ENCODE measurements at regions not wholly inside any gene's neighbourhood (a gene's known extent, or its start where the extent isn't known, plus 50 kb on each side); places are given as distances from the start of the nearest gene placed in this dataset.

DNA sequence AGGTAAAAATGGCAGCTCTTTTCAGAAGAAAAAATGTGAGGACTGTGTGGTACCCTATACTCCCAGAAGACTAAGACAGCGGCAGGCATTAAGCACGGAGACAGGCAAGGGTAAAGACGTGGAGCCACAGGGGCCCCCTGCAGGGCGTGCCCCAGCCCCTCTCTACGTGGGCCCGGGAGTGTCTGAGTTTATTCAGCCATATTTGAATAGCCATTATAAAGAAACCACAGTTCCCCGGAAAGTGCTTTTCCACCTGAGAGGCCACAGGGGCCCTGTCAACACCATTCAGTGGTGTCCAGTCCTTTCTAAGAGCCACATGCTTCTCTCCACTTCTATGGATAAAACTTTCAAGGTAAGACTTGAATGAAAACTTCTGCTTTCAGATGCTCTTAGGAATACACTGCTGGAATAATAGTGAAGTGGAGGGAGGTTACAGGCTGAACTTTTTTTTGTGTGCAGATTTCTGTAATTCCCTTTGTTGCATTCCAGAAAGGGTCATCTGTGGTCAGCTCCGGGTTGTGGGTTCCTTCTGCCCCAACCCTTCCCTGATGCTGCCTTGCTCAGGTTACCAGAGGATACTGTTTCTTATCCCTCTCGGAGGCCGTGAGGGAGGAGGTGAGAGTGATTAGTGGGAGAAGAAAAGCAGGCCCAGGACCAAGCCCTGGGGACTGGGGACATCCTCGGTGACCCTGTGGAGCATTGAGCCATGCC lies 58.4 kb downstream of the SLC25A47 start:
- H3K4ac ChIP-seq (replicated peaks; ENCODE audit: insufficient read length, low read depth, low read length), result no peak overlapping the region
- peaks cover 0 to 3% of the 10 kb centered on the region in 2 experiments; a peak in 1 of 4 replicates for H3K79me2 ChIP-seq (ENCODE audit: control insufficient read depth in 1 of 2, insufficient read depth in 2 of 2, low read length in 2 of 2)
- POLR2A ChIA-PET (ENCODE audit: partially characterized antibody), result interaction anchor here (0.8 to 3.9 kb wide), 3 partner anchors 8 to 51 kb away, joined by 4 to 19 read pairs (median 4); a partner anchor contains a TSS
- no peak overlapping the region for H2AFZ ChIP-seq (ENCODE audit: low read length)
- H4K5ac ChIP-seq (ENCODE audit: insufficient read length, low read depth, low read length), result no peak overlapping the region
- no peak overlapping the region for H3K14ac ChIP-seq (ENCODE audit: insufficient read length)
- no peak for TF ChIP-seq HDAC6 (IDR thresholded peaks at IDR 0.05; ENCODE audit: low read depth, low read length)
- TF ChIP-seq GABPA (IDR thresholded peaks at IDR 0.05; ENCODE audit: borderline replicate concordance, insufficient read depth, low read length), result no peak
- no peak for TF ChIP-seq SRF (IDR thresholded peaks at IDR 0.05; ENCODE audit: low read depth, low read length)
- no peak for TF ChIP-seq POU5F1 (IDR thresholded peaks at IDR 0.05; ENCODE audit: low read depth, low read length)
- no peak for TF ChIP-seq SP1 (IDR thresholded peaks at IDR 0.05; ENCODE audit: low read depth, low read length)
- no peak for TF ChIP-seq RAD21 (IDR thresholded peaks at IDR 0.05 in 1 of 2, conservative IDR thresholded peaks at IDR 0.05 in 1 of 2; ENCODE audit: low read depth in 2 of 2, low read length in 2 of 2)
- TF ChIP-seq POLR2AphosphoS5 (IDR thresholded peaks at IDR 0.05; ENCODE audit: low read depth, low read length), result no peak
- TF ChIP-seq HDAC2 (IDR thresholded peaks at IDR 0.05; ENCODE audit: borderline replicate concordance in 1 of 2, low read depth in 2 of 2, low read length in 2 of 2), result no peak
- H3K36me3 ChIP-seq (ENCODE audit: control insufficient read depth in 2 of 4, insufficient read depth in 4 of 4, low read length in 3 of 4), result peaks cover 0 to 6% (median 0%) of the 10 kb centered on the region in 4 experiments; a peak in 2 of 8 replicates
- no peaks in the 10 kb centered on the region for H3K27me3 ChIP-seq (replicated peaks in 1 of 4; ENCODE audit: control insufficient read depth in 3 of 4, extremely low read depth in 1 of 4, insufficient read depth in 3 of 4, low read length in 3 of 4)
- no peak overlapping the region for H2BK12ac ChIP-seq (ENCODE audit: low read depth, low read length)
- H2BK120ac ChIP-seq (replicated peaks; ENCODE audit: low read depth, low read length), result no peak overlapping the region
- no peak overlapping the region for H3K23ac ChIP-seq (ENCODE audit: insufficient read length)
- no peak overlapping the region for H3K27ac ChIP-seq (ENCODE audit: low read depth, low read length)
- H3K9ac ChIP-seq (replicated peaks in 1 of 4; ENCODE audit: extremely low read depth in 1 of 4, low read depth in 3 of 4, low read length in 3 of 4), result no peak overlapping the region; a peak in 1 of 7 replicates
- no peak for FAIRE-seq
- H2AK5ac ChIP-seq (ENCODE audit: low read depth, low read length), result no peak overlapping the region
- CTCF ChIA-PET (ENCODE audit: partially characterized antibody), result interaction anchor here (0.5 to 10.0 kb wide), 15 partner anchors 8 to 349 kb away, joined by 3 to 119 read pairs (median 4); no protein-coding TSS in a partner anchor
- H4K20me1 ChIP-seq (replicated peaks in 1 of 2; ENCODE audit: control insufficient read depth in 1 of 2, insufficient read depth in 2 of 2, low read length in 2 of 2), result peaks cover 0 to 2% of the 10 kb centered on the region in 2 experiments
- WGBS, 2 experiments (ENCODE audit: extremely low coverage in 1 of 2, insufficient coverage in 1 of 2, insufficient read length in 1 of 2, insufficient replicate concordance in 2 of 2, low coverage in 1 of 2, low lambda C conversion rate in 2 of 2, missing lambda C conversion rate in 1 of 2), result 76% methylated on average over 11 of the region's 11 CpGs; no CpG with 5 or more reads in 1 of the 2 experiments
- no peak overlapping the region for H2BK15ac ChIP-seq (ENCODE audit: low read length)
- no peak overlapping the region for H2BK20ac ChIP-seq (ENCODE audit: low read length)
- no peaks in the 10 kb centered on the region for H3K9me3 ChIP-seq (ENCODE audit: insufficient read depth in 2 of 2, low read depth in 1 of 2, low read length in 1 of 2)
- H2BK5ac ChIP-seq (ENCODE audit: low read depth, low read length), result no peak overlapping the region
- H3K4me2 ChIP-seq (ENCODE audit: insufficient read depth in 1 of 2, low read depth in 2 of 2, low read length in 2 of 2), result no peak overlapping the region
- H3K56ac ChIP-seq (replicated peaks; ENCODE audit: insufficient read length, low read depth, low read length), result no peak overlapping the region
- H3K23me2 ChIP-seq (ENCODE audit: low read depth, low read length), result peaks cover 3% of the 10 kb centered on the region; the same call in 1 of the 2 replicates
- peaks cover 3 to 15% (median 6%) of the 10 kb centered on the region in 4 experiments; a peak in 5 of 7 replicates for H3K4me1 ChIP-seq (replicated peaks in 1 of 4; ENCODE audit: control insufficient read depth in 3 of 4, insufficient read depth in 4 of 4, low read length in 3 of 4)
- no peak overlapping the region for H4K91ac ChIP-seq (replicated peaks; ENCODE audit: insufficient read length, low read length)
- H4K8ac ChIP-seq (ENCODE audit: extremely low read depth, insufficient read depth, low read length), result peak overlapping the region; percentile 51; the same call in 1 of the 2 replicates
- no peaks in the 10 kb centered on the region for H3K79me1 ChIP-seq (ENCODE audit: low read depth, low read length)
- no peak for DNase-seq (ENCODE audit: low read depth in 1 of 2, low spot score in 2 of 2)
- no peak overlapping the region for H3K4me3 ChIP-seq (ENCODE audit: extremely low read depth in 1 of 4, insufficient read depth in 2 of 4, low read depth in 3 of 4, low read length in 4 of 4)
- H3K18ac ChIP-seq (ENCODE audit: extremely low read depth, low read length), result no peak overlapping the region

All from H1 (cell line).